NCI-H2171 treated with DMSO at 0.1 percent for 48 hours (cell line): ENCODE measurements at regions not wholly inside any gene's neighbourhood (a gene's known extent, or its start where the extent isn't known, plus 50 kb on each side); places are given as distances from the start of the nearest gene placed in this dataset.
"Not testable (repeated sequence)": the region's sequence is repeated elsewhere in the genome, so short reads cannot be mapped to it uniquely, and the experiment has no call there.

ENCODE experiments used
- DNase-seq: peaks from one replicate; lab custom pipeline; 2025; lab: John Stamatoyannopoulos, UW

DNA sequence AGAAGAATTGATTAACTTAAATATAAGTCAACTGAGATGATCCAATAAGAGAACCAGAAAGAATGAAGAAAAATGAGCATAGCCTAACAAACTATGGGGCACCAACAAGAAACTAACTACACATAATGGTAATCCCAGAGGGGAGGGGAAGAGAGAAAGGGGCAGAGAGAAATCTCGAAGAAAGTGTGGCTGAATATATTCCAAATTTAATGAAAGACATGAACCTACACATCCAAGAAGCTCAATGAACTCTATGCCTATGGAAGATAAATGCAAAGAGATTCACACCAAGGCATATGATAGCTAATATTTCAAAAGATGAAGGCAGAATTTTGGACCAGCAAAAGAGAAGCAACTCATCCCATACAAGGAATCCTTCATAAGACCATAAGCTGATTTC is 649.2 kb downstream of the ZEB2 start:
- no peak for DNase-seq

DNA sequence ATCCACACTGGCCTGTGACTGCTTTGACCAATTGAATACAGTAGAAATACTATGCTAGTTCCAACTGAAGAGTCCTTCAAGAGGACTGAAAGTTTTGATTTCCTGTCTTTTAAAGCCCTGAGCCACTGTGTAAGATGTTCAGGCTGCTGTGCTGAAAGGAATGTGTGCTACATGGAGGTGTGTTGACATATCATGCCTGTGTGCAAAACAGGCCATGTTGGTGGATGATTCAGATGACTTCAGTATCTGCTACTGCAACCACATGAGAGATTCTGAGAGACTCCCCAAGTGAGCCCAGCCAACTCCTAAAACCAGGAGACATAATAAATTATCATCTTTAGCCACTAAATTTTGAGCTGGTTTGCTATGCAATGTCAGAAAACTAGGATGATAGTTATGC is 662.9 kb downstream of the ZEB2 start:
- DNase-seq = no peak

DNA sequence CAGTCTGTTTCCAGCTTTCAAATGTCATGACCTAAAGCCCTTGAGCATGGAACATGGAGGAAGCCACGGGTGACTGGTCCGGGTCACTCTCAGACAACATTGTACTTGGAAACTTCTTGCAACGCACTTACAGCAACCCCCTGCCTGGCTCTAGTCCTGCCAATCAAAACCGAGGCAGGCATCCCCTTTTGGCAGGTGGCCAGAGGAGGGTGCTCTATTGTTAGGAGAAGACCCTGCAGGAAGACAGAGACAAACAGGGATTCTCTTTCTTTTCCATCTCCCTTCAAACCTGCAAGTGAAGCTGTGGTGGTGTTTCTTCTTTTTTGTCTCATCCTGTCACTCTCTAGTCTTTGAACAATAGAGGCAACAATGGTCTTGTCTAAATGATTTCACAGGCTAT is 667.2 kb downstream of the ZEB2 start:
- DNase-seq = no peak

DNA sequence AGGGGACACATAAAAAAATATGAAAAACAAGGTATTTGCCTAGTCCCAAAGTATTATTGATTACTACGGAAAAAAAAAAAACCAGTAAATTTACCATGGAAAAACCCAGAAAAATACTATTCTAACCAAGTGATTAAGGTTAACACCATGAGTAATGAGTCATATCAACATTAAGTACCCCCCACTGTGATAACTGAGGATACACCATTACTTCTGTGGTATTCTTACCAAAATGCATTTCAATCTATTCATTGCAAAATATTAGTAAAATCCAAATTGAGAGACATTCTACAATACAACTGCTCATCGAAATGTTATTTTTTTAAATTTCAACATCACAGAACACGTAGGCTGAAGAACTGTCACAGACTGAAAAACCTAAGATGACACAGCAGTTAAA is 669.8 kb downstream of the ZEB2 start:
- no peak for DNase-seq

DNA sequence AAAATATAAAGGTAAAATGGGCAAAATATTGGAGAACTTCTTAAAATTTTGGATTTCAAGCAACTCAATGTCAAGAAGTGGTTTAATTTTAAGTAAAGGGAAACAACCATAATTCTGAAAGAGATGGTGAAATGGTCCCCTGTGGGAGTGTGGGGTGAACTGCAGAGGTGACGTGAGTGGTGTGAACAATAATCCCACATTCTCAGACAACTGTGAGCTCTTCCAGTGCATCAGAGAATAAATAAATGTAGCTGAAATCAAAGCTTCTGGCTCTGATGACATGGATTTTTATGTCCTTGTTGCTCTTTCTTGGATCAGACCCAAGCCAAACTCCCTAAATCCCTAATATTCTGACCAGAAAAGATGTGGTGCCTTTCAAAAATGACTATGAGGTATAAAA is 672.7 kb downstream of the ZEB2 start:
- DNase-seq = no peak

DNA sequence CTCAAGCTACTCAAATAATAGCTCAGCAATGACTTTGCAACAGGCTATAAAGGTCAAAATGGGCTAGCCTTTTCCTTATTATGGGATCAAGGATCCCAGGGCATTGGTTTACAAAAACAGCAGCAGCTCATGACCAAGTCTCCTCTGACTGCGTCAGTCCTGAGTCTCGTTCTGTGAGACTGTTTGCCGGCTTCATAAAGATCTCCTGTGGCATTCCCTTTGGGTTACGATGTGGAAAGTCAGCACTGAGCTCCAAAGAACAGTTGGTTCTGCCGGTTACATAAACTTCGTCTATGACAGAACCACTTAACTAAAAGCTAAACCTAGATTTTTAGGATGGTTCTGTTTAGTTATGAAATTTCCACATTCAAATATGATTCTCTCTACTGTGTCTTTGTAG is 674.9 kb downstream of the ZEB2 start:
- DNase-seq = no peak

DNA sequence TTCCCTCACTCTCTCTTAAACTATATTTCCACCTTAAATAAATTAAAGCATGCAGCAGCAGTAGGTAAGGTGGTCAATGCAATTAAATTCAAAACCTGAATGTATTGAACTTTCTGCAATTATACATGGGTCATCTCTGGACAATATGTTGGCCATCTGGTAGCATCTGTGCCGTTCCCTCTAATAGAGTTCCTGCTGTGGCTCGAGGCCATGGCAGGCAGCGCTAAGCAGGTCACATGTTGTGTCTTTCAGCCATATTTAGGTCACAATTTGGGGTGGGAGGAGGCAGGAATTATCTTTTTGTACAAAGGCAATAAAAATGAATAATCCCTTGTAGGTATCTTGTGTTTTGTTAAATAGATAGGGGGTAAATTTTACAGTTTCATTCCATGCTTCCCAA is 676.2 kb downstream of the ZEB2 start:
- DNase-seq = no peak

DNA sequence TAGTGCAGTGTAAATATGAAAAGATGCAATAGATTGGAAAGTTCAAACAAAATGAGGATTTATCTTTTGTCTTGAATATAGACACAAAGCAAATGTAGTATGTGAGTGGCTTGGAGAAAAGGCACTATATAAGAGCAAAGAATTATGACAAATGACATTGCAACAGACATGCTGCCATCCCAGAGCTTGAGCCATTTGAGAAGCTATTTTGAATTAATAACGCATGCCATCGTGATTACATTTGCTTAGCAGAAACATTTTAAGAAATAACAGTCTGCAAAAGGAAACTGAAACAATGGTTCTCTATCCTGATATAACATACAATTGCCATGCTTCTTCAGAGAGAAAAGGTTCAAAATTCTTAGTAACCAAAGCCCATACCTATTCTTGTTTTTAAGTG is 677.1 kb downstream of the ZEB2 start:
- DNase-seq = no peak

DNA sequence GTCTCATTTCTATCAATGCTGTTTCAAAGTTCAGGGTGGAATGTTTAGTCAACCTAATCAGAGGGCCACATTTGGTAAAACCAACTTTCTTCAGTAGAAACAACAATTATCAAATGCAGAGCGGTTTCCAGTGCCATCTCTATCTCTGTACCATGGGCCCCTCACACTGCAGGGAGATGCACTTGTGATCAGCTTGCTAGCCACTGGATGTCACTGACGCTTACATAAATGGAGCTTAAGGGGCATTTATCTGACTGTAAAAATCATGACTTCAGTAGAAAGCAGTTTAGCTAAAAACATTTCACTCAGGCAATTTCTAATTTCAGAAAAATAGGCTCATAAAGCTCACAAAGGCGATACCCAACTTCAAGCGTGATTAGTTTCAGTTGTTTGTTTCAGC is 678.0 kb downstream of the ZEB2 start:
- DNase-seq = peak; percentile 18

DNA sequence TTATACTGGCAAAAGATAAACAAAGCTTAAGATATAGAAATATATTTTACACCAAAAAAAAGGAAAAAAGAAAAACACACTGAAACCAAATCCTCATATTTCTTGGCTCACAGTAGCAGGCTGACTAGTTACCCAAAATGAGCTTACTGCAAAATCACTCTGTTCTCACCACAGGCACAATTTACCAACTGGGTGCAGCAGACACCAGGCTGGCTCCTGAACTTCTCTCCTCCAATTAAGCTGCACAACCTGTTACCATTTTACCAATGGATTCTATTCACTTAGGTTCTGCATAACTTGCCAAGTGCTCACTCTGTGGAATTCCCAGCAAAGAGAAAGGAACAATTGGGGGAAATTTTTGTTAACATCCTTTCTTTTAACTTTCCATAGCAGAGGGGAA is 679.3 kb downstream of the ZEB2 start:
- DNase-seq = peak; percentile 32

DNA sequence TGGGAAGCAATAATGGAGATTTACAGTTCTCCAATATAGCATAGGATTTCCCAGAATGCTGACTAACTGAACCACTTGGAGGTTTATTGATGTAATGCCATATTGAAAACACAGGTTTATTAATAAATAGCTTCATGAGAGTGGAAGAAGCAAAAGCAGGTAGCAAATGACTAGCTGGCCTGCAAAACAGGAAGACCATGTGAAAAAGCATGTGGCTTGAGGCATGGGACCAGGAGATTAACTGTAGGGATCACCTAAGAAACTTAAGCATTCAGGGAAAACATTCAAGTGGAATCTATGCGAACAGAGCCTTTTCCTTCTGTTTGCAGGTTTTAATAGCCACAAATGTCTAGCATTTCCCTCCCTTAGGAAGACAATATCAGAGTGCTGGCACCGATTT is 679.7 kb downstream of the ZEB2 start:
- no peak for DNase-seq

DNA sequence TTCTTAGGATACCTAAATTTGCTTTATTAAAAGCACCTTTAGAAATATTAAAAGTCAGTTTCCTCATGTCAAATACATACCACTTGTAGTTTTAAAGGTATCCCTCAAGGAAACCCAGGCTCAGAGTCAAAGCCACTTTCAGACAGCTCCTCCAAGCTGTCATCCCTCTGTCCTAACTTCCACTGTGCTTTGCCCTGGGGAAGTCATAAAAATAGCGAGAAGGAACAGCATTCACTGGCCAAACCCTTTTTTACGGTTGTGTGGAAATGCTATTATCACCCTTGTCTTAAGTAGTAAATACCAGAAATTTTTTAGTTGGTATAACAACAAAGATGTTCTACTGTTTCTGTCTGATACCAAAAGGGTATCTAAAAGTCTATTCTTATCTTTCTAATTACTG is 680.5 kb downstream of the ZEB2 start:
- no peak for DNase-seq

DNA sequence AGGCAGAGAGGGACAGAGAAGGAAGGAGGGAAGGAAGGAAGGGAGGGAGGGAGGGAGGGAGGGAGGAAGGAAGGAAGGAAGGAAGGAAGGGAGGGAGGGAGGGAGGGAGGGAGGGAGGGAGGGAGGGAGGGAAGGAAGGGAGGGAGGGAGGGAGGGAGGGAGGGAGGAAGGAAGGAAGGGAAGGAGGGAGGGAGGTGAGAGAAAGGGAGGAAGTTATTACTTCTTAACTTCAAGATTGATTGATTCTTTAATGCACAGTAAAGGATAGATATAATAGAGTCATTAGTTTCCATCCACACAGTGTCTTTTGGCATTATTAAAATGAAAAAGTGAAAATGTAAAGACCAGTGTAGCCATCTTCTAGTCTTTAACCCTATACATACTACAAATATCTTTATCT is 682.9 kb downstream of the ZEB2 start:
- not testable (repeated sequence) for DNase-seq

DNA sequence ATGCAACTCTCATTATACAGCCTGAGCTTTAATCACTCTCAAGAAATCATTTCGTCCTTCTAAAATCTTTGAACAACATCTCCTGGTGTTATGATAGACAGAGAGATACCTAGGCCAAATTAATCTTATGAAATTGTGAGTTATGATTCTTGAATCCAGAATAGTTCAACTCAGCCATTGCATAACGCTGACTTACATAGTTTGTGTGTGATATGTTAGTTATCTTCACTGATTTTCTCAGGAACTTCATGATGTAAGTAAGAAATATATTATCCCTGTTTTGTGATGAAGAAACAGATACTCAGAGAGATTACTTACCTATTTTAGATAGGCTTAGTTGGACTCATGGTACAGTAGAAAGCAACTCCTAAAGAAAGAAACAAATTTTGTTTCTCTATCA is 684.4 kb downstream of the ZEB2 start:
- no peak for DNase-seq

DNA sequence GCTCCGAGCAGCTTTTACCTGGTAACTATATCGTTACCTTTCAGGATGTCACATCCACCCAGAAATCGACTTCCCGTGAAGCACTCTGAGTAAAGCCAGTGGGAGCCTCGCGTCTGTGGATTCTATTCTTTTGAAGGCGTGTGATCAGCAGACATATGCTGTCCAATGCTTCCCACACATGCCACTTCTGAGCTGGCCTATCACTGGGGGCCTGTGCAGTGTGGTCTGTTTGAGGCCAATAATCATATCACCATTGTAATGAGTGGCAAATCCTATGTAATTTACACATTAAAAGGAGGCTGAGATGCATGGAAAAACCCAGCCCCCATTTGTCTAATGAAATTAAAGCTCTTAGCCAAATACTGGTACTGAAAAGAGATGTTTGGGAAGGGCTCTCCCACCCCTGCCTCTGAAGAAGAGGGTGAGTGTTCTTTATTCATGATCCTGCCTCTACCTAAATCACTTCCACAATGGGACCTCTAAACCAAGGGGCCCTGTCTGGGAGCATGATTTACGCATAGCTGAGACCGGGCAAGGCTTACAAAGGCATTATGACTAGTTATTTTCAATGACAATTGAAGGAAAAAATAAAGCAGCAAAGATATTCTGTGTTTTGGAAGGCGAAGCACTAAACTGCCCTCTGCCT is 686.8 kb downstream of the ZEB2 start:
- no peak for DNase-seq

DNA sequence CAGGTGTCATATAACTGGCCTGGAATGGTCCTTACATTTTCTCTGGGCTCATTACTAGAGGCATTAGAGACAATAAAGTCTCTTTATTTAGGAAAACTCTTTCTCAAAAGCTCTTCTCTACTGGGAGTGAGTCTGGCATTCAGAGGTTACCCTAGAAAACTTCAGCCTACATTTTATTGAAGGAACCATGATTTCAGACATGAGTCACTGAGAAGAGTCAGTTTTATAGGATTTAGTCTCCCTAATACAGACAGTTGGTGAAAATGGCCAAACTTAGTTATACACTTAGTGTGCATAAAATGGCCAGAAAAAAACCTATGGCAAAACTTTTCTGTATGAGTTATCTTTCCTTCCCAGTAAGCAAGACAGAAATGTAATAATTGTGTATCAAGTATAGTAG is 689.4 kb downstream of the ZEB2 start:
- DNase-seq = no peak

DNA sequence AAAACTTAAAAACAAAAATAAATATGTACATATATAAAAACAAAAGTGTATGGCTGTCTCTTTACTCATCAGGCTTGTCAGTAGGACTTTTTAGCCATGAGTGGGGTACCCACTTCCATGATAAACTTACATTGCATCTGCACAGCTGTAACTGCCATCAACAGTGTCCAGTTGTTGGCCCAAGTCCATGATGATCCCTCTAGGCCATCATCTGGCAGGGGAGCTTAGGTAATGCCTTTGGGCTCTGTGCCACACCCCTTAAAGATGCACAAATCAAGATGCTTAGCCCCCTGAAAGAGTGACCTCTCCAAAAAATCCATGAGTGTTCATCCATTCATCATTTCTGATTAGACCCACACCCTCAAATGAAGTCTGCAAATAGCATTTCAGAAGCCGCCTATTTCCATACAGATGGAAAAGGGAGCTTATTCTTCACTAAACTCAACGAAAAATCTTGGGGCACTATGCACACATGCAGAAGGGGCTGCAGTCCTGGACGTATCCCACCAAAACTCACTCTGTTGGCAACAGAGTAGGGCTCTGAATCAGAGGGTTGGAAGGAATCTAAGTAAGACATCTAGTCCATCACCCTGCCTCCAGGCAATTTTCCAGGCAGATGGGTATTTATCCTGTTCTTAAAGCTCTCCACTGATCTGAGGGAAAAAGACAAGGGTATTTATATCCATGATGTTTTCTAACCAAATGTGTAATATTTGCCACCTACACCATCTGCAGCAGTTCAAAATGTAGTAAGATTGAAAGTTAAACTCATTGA is 691.0 kb downstream of the ZEB2 start:
- DNase-seq = no peak

DNA sequence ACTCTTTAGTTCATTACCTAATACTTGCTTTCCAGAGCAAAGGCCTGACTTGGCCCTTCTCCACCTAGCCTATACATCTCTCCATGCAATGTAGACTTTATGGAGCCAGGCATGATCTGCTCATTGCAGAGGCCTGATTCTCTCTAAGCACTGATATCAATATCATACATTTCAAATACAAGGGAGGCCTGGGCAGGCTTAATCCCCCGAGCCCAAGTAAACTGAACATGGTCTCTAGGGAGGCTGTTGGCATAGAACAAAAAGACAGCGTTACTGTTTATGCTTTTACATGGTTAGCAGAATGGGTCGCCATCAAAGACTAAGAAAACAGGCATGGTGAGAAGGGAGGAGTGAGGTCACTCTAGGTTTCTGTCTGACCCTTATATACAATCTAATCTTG is 695.1 kb downstream of the ZEB2 start:
- peak; percentile 39 for DNase-seq

DNA sequence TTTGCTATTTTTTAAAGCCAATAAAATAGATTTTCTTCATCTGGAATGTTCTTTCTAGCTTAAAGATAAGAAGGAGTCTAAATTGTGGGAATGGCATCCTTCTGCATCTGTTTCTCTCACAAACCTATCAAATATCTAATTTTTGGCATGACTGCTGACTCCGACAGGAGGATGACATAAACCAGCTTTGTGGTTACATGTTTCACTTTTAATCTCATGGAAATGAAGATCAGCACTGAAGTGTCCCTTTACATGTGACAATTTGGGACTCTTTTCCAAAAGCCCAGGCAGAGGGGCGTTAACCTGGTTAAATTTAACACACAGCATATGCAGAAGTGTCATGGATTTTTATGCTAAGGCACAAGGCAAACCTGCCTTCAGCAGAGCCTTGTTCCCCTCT is 694.7 kb downstream of the ARHGAP15 start:
- DNase-seq = peak; percentile 48

DNA sequence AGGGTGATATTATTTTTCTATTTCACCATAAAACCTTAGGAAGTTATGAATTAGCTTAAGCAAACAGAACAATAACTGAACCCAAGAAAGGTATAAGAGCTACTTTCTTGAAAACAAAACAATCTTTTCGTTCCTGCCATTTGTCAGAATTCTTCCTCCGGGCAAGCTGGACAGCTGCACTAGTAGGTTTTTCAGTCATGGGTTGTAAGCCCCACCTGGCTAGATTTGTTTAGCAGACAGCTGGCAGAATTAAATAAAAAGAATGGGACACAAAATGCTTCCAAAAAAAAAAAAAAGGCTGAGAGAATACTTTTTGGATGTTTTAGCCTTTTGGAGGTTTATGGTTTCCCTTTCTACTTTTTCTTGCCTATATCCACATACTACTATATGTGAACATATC is 694.1 kb downstream of the ARHGAP15 start:
- peak; percentile 74 for DNase-seq

DNA sequence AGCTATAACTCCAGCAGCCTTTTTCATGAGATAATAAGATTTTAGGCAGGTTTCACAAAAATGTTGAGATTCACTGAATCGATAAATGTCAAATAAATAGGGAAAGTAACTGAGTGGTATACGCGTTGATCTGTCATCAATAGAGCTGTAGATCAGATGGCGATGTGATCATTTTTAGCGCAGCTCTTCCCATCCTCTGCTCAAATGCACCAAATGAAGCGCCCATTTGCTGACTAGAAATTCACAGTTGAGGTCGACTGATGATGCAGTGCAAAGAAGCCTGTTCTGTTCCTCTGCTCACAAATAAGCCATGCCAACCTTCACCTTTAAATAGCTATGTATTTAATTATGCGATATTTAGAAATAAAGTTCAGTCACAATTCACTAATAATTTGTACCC is 693.5 kb downstream of the ARHGAP15 start:
- DNase-seq = no peak

DNA sequence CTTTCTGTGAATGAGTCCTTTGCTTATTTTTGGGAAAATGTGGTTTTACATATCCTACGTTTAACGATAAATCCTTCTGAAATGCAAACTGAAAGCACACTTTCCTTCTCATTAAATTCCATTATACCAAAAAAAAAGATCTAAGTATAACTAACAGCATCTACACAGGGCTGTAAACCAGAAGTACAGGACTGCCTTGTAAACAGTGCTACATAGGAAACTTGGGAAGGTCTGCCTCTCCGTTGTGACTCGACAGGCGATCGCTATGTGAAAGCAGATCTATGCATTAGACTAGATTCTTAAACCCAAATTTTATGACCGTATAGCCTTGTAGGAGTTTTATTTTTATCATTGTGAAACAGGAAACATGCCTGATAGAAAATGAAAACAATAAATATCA is 690.5 kb downstream of the ARHGAP15 start:
- DNase-seq = no peak

DNA sequence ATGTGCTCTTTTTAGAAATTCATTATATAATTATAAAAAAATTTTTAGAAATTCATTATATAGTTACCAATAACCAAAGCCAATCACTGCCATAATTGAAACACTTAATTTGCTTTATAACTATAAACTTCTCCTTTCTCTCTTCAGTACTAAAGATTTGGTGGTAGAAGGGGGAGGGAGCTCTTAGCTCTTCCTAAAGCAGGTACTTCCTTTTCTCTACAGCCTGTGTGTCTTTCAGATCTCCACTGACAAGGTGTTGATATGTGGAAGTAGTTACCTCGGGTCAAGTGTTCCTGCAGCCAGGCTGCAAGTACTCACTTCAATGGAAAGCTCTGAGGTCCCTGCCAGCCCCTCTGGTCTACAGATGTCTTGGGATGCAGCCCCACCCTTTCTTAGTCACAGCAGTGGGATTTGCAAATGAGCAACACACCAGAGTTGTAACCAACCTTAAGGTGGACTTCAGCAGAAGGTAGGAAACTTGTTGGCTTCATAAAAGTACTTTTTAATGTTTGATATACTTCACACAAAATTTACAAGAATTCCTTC is 690.0 kb downstream of the ARHGAP15 start:
- DNase-seq = no peak
